Heart right ventricle (tissue), 16 donors: ENCODE measurements at regions not wholly inside any gene's neighbourhood (a gene's known extent, or its start where the extent isn't known, plus 50 kb on each side); places are given as distances from the start of the nearest gene placed in this dataset.

ENCODE experiments used
- ATAC-seq, 8 donors: fragments of 200-7000 bp; cut with Tn5 transposase; one replicate each; pipeline ENCODE4 v1.9.1; 2020; ENCODE audit warnings: mild to moderate bottlenecking in 8 of 8, moderate library complexity in 8 of 8, moderate number of reproducible peaks in 1 of 8
- DNase-seq, 2 donors: peaks; one replicate each; pipeline ENCODE4 v3.0.0-alpha.2; 2020
- H3K27ac ChIP-seq, 10 donors: fragments of 200-600 bp; sonication (generic) in 2 of 10; one replicate each; pipeline versions ENCODE4 v1.5.0 to v1.8.0; 2020 to 2022; ENCODE audit warnings: mild to moderate bottlenecking in 3 of 10
- H3K27me3 ChIP-seq, 7 donors: fragments of 200-600 bp; one replicate each; pipeline ENCODE4 v1.8.0; 2021 to 2022; ENCODE audit warnings: mild to moderate bottlenecking in 2 of 7
- H3K36me3 ChIP-seq, 9 donors: fragments of 200-600 bp; sonication (generic) in 1 of 9; one replicate each; pipeline versions ENCODE4 v1.5.0 to v1.8.0; 2020 to 2022; ENCODE audit warnings: mild to moderate bottlenecking in 2 of 9
- H3K4me1 ChIP-seq, 9 donors: fragments of 200-600 bp; sonication (generic) in 1 of 9; one replicate each; pipeline versions ENCODE4 v1.5.0 to v1.8.0; 2020 to 2022; ENCODE audit warnings: mild to moderate bottlenecking in 4 of 9
- H3K4me3 ChIP-seq, 10 donors: fragments of 200-600 bp; sonication (generic) in 2 of 10; one replicate each; pipeline versions ENCODE4 v1.5.0 to v1.8.0; 2020 to 2022; ENCODE audit warnings: mild to moderate bottlenecking in 7 of 10, moderate library complexity in 2 of 10
- H3K9me3 ChIP-seq, 11 donors: fragments of 200-600 bp in 10 of 11; sonication (generic) in 2 of 11; one replicate each; pipeline versions ENCODE4 v1.5.0 to v1.8.0; 2013 to 2022; ENCODE audit warnings: mild to moderate bottlenecking in 2 of 11, control low read depth in 1 of 11, moderate library complexity in 1 of 11
- CTCF ChIP-seq, 9 donors: fragments of 200-600 bp; sonication (generic) in 2 of 9; IDR thresholded peaks; one replicate each; pipeline versions ENCODE4 v1.5.0 to v1.8.0; 2021 to 2022; ENCODE audit warnings: antibody characterized with exemption in 9 of 9, mild to moderate bottlenecking in 5 of 9, moderate library complexity in 1 of 9
- WGBS, 2 donors: extraction: QIAGEN DNeasy Blood & Tissue Kit; methylation state at CpG; one replicate each; pipeline ENCODE4 v1.1.7; 2013; ENCODE audit warnings: inconsistent platforms in 1 of 2; 5-methylcytosine and 5-hydroxymethylcytosine counted together
- intact Hi-C, 10 donors: fragments of 100-400 bp; cut with DNase I; formaldehyde crosslinking; loops; one replicate each; pipeline versions ENCODE4 v1.11.1 to v1.14.2; 2022
- donor health status: Arrhythmogenic right ventricular cardiomyopathy.
- donor health status: ischemic (EF 13 %, LVEDD 7.1; RV severe dilation, severe dysfunction).
- donor health status: healthy with polysubstance abuse.
- donor health status: DM: no; HTN: yes; CAD: no.
- donor health status: DM: no; HTN: no; CAD: no.
- donor health status: ischemic (EF 25% LVEDD 6.9; RV normal size, moderate dysfunction).
- donor health status: ischemic (EF 25% LVEDD 5.7; RV mildly dilated, moderate dysfunction).
- donor health status: healthy.
- donor health status: DM: yes; HTN: yes; CAD: no.
- donor health status: Ischemic cardiomyopathy.
- donor health status: ischemic (EF 35%, LVEDD 5.7; RV mildly dilated, moderate dysfunction).
- donor health status: nonischemic (EF 11% LVEDD 7.7; RV severe dilation, severe dysfunction).
- donor health status: DM: yes; HTN: yes; CAD: no.
- donor health status: PGD.
- donor health status: ischemic (EF 29% LVEDD 5.4; RV normal size, mild dysfunction).
- donor health status: nonischemic (EF 23%, LVEDD 6.1; RV moderate dilation, normal function).

- TF ChIP-seq CTCF (IDR thresholded peaks at IDR 0.05), result no peak
- peaks cover 0 to 3% (median 0%) of the 10 kb centered on the region in 11 donors for H3K9me3 ChIP-seq
- no peak for ATAC-seq
- DNase-seq, result no peak
- H3K36me3 ChIP-seq, result no peaks in the 10 kb centered on the region
- intact Hi-C loops, result no loop called here
- 61 to 76% methylated on average over 3 of the region's 3 CpGs for WGBS, 2 donors
- peaks cover 0 to 9% (median 0%) of the 10 kb centered on the region in 7 donors for H3K27me3 ChIP-seq
- H3K4me1 ChIP-seq, result no peaks in the 10 kb centered on the region
- H3K27ac ChIP-seq, result no peak overlapping the region
- H3K4me3 ChIP-seq, result no peak overlapping the region
Observed at GRCh38 chr7:67450171-67450570, 453.5 kb downstream of the TYW1 start.

- H3K27me3 ChIP-seq, result peaks cover 0 to 20% (median 0%) of the 10 kb centered on the region in 7 donors
- no peak overlapping the region for H3K27ac ChIP-seq
- no peak for TF ChIP-seq CTCF (IDR thresholded peaks at IDR 0.05)
- H3K4me1 ChIP-seq, result no peaks in the 10 kb centered on the region
- H3K4me3 ChIP-seq, result no peak overlapping the region
- H3K9me3 ChIP-seq, result peaks cover 0 to 3% (median 0%) of the 10 kb centered on the region in 11 donors
- intact Hi-C loops, result no loop called here
- no peaks in the 10 kb centered on the region for H3K36me3 ChIP-seq
- no peak for ATAC-seq
- 86 to 87% methylated on average over 9 of the region's 9 CpGs for WGBS, 2 donors
- no peak for DNase-seq
Observed at GRCh38 chr7:67451306-67451705, 454.7 kb downstream of the TYW1 start.

GRCh38 chr7:67452516-67453026, 455.9 kb downstream of the TYW1 start:
- H3K9me3 ChIP-seq, result no peaks in the 10 kb centered on the region
- intact Hi-C loops, result no loop called here
- no peaks in the 10 kb centered on the region for H3K4me1 ChIP-seq
- no peak for DNase-seq
- WGBS, 2 donors, result 97 to 98% methylated on average over 6 of the region's 6 CpGs
- TF ChIP-seq CTCF (IDR thresholded peaks at IDR 0.05), result no peak
- H3K27me3 ChIP-seq, result peaks cover 0 to 32% (median 2%) of the 10 kb centered on the region in 7 donors
- ATAC-seq, result no peak
- H3K36me3 ChIP-seq, result no peaks in the 10 kb centered on the region
- no peak overlapping the region for H3K4me3 ChIP-seq
- no peak overlapping the region for H3K27ac ChIP-seq

- Histone ChIP-seq H3K27me3 (peaks cover 0 to 44% (median 8%) of the 10 kb centered on the region in 7 donors), H3K36me3 (no peaks in the 10 kb centered on the region), H3K9me3 (no peaks in the 10 kb centered on the region), H3K27ac (no peak overlapping the region), H3K4me1 (no peaks in the 10 kb centered on the region), H3K4me3 (no peak overlapping the region)
- no peak for TF ChIP-seq CTCF (IDR thresholded peaks at IDR 0.05)
- 53 to 57% methylated on average over 16 of the region's 16 CpGs for WGBS, 2 donors
- intact Hi-C loops, result no loop called here
- ATAC-seq (no peak), DNase-seq (no peak)
Observed at GRCh38 chr7:67453580-67454380, 457.1 kb downstream of the TYW1 start.
